ENCODE measurements at regions not wholly inside any gene's neighbourhood (a gene's known extent, or its start where the extent isn't known, plus 50 kb on each side); places are given as distances from the start of the nearest gene placed in this dataset.

- 94% methylated on average over 2 of the region's 2 CpGs; no CpG with 5 or more reads in 1 of the 2 experiments for WGBS, 2 experiments (ENCODE audit: extremely low coverage in 1 of 2, insufficient coverage in 1 of 2, insufficient read length in 1 of 2, insufficient replicate concordance in 2 of 2, low coverage in 1 of 2, low lambda C conversion rate in 2 of 2, missing lambda C conversion rate in 1 of 2)
- Histone ChIP-seq H3K23ac (ENCODE audit: insufficient read length) (no peak overlapping the region), H2BK120ac (replicated peaks; ENCODE audit: low read depth, low read length) (no peak overlapping the region), H2BK5ac (ENCODE audit: low read depth, low read length) (no peak overlapping the region), H2AFZ (ENCODE audit: low read length) (no peak overlapping the region; the same call in 1 of the 2 replicates), H2BK12ac (ENCODE audit: low read depth, low read length) (no peak overlapping the region), H3K23me2 (ENCODE audit: low read depth, low read length) (no peaks in the 10 kb centered on the region), H3K36me3 (ENCODE audit: control insufficient read depth in 2 of 4, insufficient read depth in 4 of 4, low read length in 3 of 4) (no peaks in the 10 kb centered on the region), H3K9me3 (ENCODE audit: insufficient read depth in 2 of 2, low read depth in 1 of 2, low read length in 1 of 2) (no peaks in the 10 kb centered on the region), H4K91ac (replicated peaks; ENCODE audit: insufficient read length, low read length) (no peak overlapping the region), H3K14ac (ENCODE audit: insufficient read length) (no peak overlapping the region), H3K9ac (replicated peaks in 1 of 4; ENCODE audit: extremely low read depth in 1 of 4, low read depth in 3 of 4, low read length in 3 of 4) (no peak overlapping the region), H3K4ac (replicated peaks; ENCODE audit: insufficient read length, low read depth, low read length) (no peak overlapping the region), H3K79me2 (ENCODE audit: control insufficient read depth in 1 of 2, insufficient read depth in 2 of 2, low read length in 2 of 2) (no peaks in the 10 kb centered on the region), H3K18ac (ENCODE audit: extremely low read depth, low read length) (no peak overlapping the region), H3K56ac (replicated peaks; ENCODE audit: insufficient read length, low read depth, low read length) (no peak overlapping the region), H4K8ac (ENCODE audit: extremely low read depth, insufficient read depth, low read length) (no peak overlapping the region), H2BK15ac (ENCODE audit: low read length) (no peak overlapping the region), H3K4me1 (replicated peaks in 1 of 4; ENCODE audit: control insufficient read depth in 3 of 4, insufficient read depth in 4 of 4, low read length in 3 of 4) (peaks cover 0 to 3% (median 1%) of the 10 kb centered on the region in 4 experiments; a peak in 4 of 7 replicates), H2BK20ac (ENCODE audit: low read length) (no peak overlapping the region), H3K4me2 (ENCODE audit: insufficient read depth in 1 of 2, low read depth in 2 of 2, low read length in 2 of 2) (no peak overlapping the region), H4K20me1 (replicated peaks in 1 of 2; ENCODE audit: control insufficient read depth in 1 of 2, insufficient read depth in 2 of 2, low read length in 2 of 2) (no peaks in the 10 kb centered on the region), H4K5ac (ENCODE audit: insufficient read length, low read depth, low read length) (no peak overlapping the region), H2AK5ac (ENCODE audit: low read depth, low read length) (no peak overlapping the region), H3K4me3 (ENCODE audit: extremely low read depth in 1 of 4, insufficient read depth in 2 of 4, low read depth in 3 of 4, low read length in 4 of 4) (no peak overlapping the region), H3K79me1 (ENCODE audit: low read depth, low read length) (no peaks in the 10 kb centered on the region), H3K27me3 (replicated peaks in 1 of 4; ENCODE audit: control insufficient read depth in 3 of 4, extremely low read depth in 1 of 4, insufficient read depth in 3 of 4, low read length in 3 of 4) (no peaks in the 10 kb centered on the region), H3K27ac (ENCODE audit: low read depth, low read length) (no peak overlapping the region)
- TF ChIP-seq KDM4A (IDR thresholded peaks at IDR 0.05; ENCODE audit: low read depth, low read length, severe bottlenecking) (no peak), SP2 (IDR thresholded peaks at IDR 0.05; ENCODE audit: low read length) (no peak), CREB1 (IDR thresholded peaks at IDR 0.05) (no peak), GABPA (IDR thresholded peaks at IDR 0.05; ENCODE audit: borderline replicate concordance, insufficient read depth, low read length) (no peak), RAD21 (IDR thresholded peaks at IDR 0.05 in 1 of 2, conservative IDR thresholded peaks at IDR 0.05 in 1 of 2; ENCODE audit: low read depth in 2 of 2, low read length in 2 of 2) (no peak), ZNF274 (IDR thresholded peaks at IDR 0.05; ENCODE audit: borderline replicate concordance, extremely low read depth, low read length) (no peak), SUZ12 (IDR thresholded peaks at IDR 0.05; ENCODE audit: low read length) (no peak), GTF2F1 (IDR thresholded peaks at IDR 0.05; ENCODE audit: borderline replicate concordance, low read depth, low read length) (no peak)
- ChIA-PET POLR2A (ENCODE audit: partially characterized antibody) (no interaction called here), CTCF (ENCODE audit: partially characterized antibody) (interaction anchor here (0.8 to 0.9 kb wide), 2 partner anchors 14 to 22 kb away, joined by 3 read pairs; no protein-coding TSS in a partner anchor)
- DNase-seq (ENCODE audit: low read depth in 1 of 2, low spot score in 2 of 2) (no peak), FAIRE-seq (no peak)
Measured at GRCh38 chr16:52747088-52747595, 200.2 kb upstream of the TOX3 start.
